ENCODE measurements at regions not wholly inside any gene's neighbourhood (a gene's known extent, or its start where the extent isn't known, plus 50 kb on each side); places are given as distances from the start of the nearest gene placed in this dataset.

DNA sequence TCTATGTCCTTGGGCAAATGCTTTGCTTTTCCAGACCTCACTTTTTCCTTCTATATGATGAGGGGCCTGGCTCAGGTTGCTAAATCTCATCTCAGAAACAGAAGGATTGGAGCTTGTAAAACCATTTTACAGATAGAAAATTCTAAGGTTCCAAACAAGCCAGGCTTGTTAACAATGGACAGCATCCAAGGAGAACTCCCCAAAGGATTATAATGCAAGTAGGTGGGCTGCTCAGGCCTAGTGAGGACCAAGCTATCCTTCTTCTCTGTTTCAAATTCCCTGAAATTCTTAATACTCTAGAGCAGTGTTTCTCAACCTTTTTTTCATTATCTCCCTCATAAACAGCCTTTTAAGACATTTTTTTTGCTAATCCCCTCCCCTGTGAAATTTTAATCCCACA is 269.8 kb downstream of the TMEM38B start:
- TF ChIP-seq ATF3 (IDR thresholded peaks at IDR 0.05; ENCODE audit: insufficient read depth, low read depth, low read length) (no peak), RAD21 (IDR thresholded peaks at IDR 0.05 in 1 of 2, conservative IDR thresholded peaks at IDR 0.05 in 1 of 2; ENCODE audit: low read depth in 2 of 2, low read length in 2 of 2) (no peak), ATF2 (IDR thresholded peaks at IDR 0.05; ENCODE audit: low read length) (no peak), POLR2A (IDR thresholded peaks at IDR 0.05; ENCODE audit: control extremely low read depth in 1 of 2, low read depth in 2 of 2, low read length in 2 of 2) (no peak), JUND (IDR thresholded peaks at IDR 0.05; ENCODE audit: low read length) (no peak), BRCA1 (IDR thresholded peaks at IDR 0.05; ENCODE audit: low read depth, low read length) (no peak), TAF1 (IDR thresholded peaks at IDR 0.05; ENCODE audit: low read depth, low read length) (no peak)
- TF ChIP-seq, protein P1, sequence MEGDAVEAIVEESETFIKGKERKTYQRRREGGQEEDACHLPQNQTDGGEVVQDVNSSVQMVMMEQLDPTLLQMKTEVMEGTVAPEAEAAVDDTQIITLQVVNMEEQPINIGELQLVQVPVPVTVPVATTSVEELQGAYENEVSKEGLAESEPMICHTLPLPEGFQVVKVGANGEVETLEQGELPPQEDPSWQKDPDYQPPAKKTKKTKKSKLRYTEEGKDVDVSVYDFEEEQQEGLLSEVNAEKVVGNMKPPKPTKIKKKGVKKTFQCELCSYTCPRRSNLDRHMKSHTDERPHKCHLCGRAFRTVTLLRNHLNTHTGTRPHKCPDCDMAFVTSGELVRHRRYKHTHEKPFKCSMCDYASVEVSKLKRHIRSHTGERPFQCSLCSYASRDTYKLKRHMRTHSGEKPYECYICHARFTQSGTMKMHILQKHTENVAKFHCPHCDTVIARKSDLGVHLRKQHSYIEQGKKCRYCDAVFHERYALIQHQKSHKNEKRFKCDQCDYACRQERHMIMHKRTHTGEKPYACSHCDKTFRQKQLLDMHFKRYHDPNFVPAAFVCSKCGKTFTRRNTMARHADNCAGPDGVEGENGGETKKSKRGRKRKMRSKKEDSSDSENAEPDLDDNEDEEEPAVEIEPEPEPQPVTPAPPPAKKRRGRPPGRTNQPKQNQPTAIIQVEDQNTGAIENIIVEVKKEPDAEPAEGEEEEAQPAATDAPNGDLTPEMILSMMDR (IDR thresholded peaks at IDR 0.05; ENCODE audit: control extremely low read depth in 1 of 3, insufficient read depth in 1 of 3, low read depth in 1 of 3, low read length in 3 of 3): no peak

Measured in H1 (cell line).